SIG-M5 treated with dmso at 0.1 percent for 504 hours (cell line): ENCODE measurements at regions not wholly inside any gene's neighbourhood (a gene's known extent, or its start where the extent isn't known, plus 50 kb on each side); places are given as distances from the start of the nearest gene placed in this dataset.
A peak's percentile ranks its signal among the peaks of the same experiment; 100 is the strongest.

Source experiments
- DNase-seq: peaks from one replicate; lab custom pipeline; 2025; ENCODE audit not compliant: unreplicated experiment; lab: John Stamatoyannopoulos, UW

DNA sequence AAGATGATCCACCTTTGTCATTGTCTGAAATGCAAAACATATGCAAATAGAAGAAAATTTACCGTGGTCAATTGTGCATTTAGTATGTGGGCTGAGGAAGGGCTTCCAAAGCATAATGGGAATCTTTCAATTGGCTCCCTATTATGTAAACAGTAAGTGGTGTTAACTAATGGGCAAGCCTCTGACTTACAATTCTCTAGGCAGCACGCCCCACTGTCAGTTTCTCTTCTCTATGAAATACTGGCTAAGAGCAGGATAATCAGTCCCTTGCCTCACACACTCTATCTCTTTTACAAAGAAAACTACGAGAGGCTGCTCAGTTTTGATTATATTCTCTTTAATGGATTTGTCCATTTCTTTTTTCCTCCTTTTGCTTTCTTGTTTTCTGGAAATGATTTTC is 1272.6 kb downstream of the PCDH19 start:
- DNase-seq = no peak

DNA sequence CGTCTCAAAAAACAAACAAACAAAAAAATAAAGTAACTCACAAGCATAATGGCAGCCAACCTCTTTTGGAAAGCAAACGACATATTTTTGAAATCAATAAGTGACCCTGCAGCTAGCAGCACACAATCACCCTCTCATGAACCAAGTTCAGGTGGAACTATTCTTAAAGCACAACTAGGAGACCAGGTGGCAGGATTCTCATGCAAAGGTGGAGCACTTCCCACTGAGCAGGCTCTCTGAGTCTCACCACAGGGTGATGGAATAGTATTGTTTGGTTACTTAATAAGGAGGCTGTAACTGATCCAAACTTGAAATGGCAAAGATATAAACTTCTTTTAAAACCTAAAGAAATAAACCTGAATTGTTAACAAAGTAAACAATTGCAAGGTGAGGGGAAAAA is 1293.1 kb downstream of the PCDH19 start:
- DNase-seq = no peak

DNA sequence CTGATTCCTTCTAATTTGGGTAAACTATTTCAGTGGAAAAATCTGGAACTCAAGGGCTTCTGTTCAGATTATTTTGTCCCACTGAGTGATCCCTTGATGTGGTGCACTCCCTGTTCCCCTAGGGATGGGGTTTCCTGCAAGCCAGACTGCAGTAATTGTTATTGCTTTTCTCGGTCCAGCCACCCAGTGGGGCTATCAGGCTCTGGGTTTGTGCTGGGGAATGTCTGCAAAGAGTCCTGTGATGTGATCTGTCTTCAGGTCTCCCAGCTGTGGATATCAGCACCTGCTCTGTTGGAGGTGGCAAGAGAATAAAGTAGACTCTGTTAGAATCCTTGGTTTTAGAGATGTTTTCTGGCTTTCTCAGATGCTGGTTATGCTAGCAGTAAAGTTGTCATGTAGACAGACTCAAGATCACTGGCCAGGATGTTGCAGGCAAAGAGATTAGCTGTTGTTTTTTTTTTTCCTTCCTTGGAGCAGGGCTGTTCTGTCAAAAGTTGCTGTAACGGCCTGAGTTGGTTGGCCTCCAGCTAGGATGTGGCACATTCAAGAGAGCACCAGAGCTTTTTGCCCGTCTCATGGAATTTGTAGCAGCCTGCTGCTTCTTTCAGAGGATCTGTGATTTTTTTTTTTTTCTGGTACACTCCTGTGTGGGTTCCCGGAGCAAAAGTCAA is 1314.0 kb downstream of the PCDH19 start:
- DNase-seq = no peak

DNA sequence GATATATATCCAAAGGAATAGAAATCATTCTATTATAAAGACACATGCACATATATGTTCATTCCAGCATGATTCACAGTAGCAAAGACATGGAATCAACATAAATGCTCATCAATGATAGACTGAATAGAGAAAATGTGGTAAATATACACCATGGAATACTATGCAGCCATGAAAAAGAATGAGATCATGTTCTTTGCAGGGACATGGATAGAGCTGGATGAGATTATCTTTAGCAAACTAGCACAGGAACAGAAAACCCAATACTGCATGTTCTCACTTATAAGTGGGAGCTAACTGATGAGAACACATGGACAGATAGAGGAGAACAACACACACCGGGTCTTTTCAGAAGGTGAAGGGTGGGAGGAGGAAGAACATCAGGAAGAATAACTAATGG is 1318.6 kb downstream of the PCDH19 start:
- DNase-seq = no peak

DNA sequence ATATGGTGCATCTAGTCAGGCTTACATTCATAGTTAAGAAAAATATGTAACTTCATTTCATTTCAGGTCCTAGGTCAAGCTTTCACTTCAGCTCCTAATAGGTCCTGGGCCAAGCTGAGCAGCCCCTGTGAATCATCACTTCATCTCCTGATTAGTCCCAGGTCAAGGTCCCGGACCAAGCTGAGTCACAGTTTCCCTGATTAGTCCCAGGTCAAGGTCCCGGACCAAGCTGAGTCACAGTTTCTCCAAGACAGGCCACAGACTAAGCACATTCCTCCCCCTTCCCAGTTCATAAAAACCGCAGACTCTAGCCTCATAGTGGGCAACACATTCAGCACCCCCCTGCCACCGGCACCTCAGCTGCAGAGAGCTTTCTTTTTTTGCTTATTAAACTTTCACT is 1331.8 kb downstream of the PCDH19 start:
- no peak for DNase-seq

DNA sequence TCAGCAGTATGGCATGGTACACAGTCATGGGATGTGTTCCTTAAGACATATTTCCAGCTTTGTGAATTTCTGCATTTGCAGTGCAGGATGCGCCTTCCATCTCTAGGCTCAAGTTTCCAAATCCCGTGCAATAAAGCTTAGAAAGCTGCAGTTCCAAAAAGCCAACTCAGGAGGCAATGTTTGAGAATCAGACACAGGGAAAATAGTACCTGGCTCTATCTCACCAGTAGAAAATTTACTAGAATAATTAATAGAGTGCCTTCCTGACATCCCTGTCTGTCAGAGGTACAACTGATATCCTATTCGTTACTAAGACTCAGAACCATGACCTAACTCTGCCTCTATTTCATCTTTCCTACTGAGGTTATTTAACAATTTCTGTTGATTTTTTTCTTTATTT is 1333.0 kb downstream of the PCDH19 start:
- no peak for DNase-seq

DNA sequence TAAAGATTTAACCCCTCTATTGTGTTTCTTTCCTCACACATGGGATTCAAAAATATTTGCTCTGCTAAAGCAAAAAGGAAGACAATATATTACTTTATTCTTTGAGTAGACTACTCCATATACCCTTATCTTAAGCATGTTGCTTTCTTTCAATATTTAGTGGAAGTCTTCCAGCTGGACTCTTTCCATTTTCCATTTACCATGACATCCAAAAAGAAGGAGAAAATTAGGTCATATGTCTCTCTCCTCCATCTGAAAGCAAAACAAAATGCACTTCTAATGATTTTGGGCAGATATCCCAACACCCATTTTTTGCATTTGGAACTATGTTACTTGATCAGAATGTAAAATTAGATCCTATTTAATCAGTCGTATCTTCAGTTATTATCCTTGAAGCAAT is 1336.5 kb downstream of the PCDH19 start:
- DNase-seq = no peak

DNA sequence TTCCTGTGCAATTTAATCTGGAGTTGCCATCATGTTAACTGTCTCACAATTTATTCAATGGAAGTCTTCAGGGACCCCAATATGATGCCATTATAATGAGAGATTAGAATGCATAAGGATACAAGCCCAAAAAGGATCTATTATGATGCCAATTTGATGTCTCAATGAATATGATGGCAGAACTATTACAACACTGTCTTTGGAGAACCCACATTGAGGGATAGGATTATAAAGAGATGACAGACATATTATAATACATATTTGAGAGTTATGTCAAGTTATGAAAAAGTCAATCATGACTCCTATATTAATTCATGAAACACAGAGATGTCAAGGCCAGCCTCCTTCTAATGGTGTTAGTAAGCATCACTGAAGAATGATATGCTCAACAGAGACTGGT is 1358.4 kb downstream of the PCDH19 start:
- no peak for DNase-seq

DNA sequence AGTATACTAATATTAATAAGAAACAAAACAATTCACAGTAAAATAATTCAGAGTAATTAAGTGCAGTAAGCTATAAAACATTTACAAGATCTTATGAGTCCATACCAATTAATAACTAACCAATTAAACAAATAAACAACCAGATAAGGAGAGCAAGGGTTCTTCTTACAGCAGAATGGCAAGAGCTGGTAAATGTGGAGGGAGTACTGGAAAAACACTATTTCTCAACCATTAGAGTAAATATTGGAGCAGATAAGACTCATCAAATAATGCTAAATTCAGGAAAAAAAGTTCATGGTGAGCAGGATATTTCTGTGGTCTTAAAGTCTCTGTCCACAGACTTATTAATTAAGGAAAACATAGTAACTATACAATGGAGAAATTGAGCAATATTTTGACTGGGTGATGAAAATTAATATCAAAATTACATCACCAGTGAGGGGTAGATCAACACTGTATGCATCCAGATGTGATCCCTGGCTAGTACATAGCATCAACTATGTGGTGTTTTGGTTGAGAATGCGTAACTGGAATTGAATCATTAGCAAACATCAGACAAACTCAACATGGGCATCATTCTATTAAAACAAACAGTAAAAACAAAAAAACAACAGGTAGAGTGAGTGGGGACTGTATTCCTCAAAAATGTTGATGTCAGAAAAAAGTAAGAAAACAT is 1376.7 kb downstream of the PCDH19 start:
- DNase-seq = no peak

DNA sequence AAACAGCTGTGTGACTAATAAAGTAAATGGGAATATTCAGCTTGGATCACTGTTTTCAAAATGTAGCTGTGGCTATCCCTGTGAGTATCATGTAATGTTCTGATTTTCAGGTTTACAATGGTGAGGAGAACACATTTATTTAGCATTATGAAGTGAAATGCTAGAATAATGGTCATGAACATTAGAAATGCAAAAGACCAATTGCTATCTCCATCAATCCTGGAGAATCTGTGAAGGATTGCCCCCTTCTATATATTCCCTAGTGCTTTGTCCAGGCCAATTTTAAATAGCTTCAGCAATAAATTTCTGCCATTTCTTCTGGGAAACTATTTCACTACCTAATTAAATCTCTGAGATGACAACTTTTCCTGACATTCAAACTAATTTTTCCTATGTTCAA is 1399.1 kb downstream of the PCDH19 start:
- no peak for DNase-seq

DNA sequence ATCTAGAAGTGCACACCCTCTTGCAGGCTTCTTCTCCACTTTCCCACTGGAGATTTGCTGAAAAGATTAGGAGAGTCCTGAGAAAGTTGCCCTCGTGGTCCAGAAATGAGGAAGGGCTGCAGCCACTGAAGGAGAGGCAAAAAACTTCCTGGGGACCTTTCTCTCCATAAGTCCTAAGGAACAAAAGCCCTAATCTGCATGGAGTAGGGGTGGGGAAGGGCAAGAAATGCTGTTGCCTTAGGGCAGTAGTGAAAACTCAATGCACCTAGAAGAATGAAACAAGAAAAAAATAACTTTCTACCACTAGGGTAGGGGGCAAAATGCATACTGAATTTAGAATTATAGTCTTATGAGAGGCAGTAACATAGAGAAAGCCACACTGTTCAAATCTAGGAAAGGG is 1408.8 kb downstream of the PCDH19 start:
- DNase-seq = no peak

DNA sequence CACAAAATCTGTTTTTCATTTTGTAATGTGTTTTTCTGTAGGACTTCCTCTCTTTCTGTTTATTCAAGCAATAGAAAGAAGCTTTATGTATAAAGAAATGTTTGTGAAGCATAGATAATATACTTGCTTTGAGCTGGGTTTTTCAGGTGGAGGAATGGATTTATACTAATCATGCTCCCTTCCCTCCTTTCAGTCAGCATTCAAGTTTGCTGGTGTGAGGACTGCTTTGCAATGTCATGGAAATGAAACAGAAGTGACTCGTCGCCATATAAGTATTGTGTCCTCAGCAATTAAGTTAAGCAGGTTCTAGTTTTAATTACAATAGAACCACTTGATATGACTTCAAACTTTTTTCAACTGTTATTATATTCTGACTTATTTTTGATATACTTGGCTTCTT is 1447.1 kb downstream of the PCDH19 start:
- no peak for DNase-seq

DNA sequence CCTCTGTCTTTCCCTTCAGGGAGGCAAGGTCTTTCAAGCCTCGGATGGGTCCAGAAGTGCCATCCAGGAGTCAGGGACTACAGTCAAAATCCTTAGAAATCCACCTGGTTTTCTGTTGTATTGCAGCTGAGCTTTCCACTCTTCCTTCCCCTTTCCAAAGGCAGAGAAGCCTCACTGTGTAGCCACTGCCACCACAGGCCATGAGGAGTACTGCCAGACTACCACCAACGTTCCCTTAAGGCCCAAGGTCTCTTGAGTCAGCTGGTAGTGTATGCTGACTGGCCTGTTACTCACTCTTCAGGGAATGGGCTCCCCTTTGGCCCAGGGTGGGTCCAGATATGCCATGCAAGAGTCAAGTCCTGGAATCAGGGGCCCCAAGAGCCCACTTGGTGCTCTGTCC is 1454.1 kb downstream of the PCDH19 start:
- DNase-seq = no peak

DNA sequence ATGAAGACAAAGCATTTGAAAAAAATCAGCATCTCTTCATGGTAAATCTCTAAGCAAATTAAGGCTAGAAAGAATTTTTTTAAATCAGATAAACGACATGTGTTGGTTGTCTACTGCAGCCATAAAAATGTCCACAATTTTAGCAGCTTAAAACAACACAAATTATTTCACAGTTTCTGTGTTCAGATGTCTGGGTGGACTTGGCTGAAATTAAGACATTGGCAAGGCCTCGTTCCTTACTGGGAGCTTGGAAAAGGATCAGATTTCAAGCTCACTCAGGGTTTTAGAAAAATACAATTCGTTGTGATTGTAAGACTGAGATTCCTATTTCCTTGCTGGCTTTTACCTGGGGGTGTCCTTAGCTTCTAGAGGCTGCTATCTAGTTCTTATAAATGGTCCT is 1470.6 kb downstream of the PCDH19 start:
- DNase-seq = no peak

DNA sequence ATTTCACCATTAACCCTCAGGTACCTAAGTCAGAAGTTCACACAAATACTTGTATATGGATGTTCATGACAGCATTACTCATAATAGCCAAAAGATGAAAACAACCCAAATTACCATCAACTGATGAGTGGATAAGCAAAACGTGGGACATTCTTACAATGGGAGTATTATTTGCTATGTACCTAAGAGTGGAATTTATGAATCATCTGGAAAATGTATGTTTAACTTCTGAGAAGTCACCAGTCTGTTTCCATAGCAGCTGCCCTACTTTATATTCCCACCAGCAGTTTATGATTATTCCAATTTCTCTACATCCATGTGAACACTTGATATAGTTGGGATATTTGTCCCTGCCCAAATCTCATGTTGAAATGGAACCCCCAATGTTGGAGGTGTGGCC is 1478.9 kb downstream of the PCDH19 start:
- no peak for DNase-seq

DNA sequence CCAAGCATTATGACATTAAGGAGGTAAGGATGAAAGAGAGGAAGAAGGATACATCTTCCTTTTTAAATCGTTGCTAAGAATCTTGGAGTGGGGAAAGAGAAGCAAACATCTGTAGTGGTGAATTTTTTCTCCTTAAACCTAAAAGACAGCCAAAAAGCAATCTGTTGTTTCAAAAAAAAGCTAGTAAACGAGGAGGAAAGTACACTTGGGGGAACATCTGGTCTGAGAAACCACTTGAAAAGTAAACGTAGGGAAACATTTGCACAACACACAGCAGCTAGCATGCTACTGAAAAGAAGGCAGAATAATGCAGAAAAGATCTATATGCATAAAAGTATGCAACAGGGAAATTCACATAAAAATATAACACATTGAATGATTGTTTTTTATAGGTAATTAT is 1485.6 kb downstream of the PCDH19 start:
- DNase-seq = no peak

DNA sequence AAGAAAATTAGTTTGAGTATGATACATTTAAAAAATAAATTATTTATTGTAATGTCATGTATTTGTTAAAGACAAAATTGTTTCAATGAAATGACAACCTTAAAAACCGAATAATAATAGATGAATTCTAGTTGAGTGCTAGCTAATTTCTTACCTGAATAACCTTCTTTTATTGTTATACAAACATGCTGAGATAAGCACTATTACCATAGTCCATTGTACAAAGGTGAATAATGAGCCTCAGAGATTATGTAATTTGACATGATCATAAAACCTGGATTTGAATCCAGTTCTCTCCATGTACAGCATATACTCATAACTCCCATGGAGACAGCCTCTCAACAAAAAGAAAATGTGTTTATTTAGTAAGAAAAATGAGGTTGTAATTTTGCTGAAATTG is 1512.9 kb downstream of the PCDH19 start:
- no peak for DNase-seq

DNA sequence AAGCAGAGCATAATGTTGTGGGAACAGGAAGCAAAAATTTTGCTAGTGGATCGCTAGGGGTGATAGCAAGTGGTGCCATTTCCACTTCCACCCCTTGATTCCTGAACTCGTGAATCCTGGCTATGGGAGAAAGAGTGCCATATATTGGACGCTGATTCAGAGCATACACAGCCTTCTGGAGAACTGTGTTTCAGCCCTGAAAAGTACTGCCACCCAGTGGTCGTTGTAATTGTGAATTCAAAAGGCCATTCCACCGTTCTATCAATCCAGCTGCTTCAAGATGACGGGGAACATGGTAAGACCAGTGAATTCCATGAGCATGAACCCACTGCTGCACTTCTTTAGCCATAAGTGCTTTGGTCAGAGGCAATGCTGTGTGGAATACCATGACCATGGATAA is 1559.4 kb downstream of the PCDH19 start:
- peak; percentile 1 for DNase-seq
